K562 (cell line): ENCODE measurements at regions not wholly inside any gene's neighbourhood (a gene's known extent, or its start where the extent isn't known, plus 50 kb on each side); places are given as distances from the start of the nearest gene placed in this dataset.
A peak's percentile ranks its signal among the peaks of the same experiment; 100 is the strongest.

Experiments
- ATAC-seq: fragments of 200-7000 bp; cut with Tn5 transposase; 3 replicates; pipeline ENCODE4 v1.9.1; 2020; ENCODE audit warnings: moderate library complexity
- BruUV-seq: library from RNA; stranded (reverse); fragments of 400-500 nt; replicated peaks from 2 replicates; lab custom pipeline; 2021; lab: Mats Ljungman, UMichigan
- CTCF ChIA-PET: fragments of 300-600 bp; formaldehyde crosslinking; extraction: SDS; loops from one replicate; lab custom pipeline; 2021; ENCODE audit warnings: low intra/inter-chr PET ratio; lab: Yijun Ruan, JAX
- POLR2A ChIA-PET: fragments of 300-600, 350-650 bp; sonication (Branson Sonifier 250); formaldehyde crosslinking; extraction: SDS; loops from one replicate; lab custom pipeline; 2021; ENCODE audit warnings: antibody characterized with exemption, inconsistent platforms; lab: Yijun Ruan, JAX
- DNase-seq, 4 experiments: peaks; one replicate each; pipeline versions ENCODE4 v3.0.0 to v3.0.0-alpha.2; 2011 to 2018; ENCODE audit warnings: low spot score in 3 of 4, mixed read lengths in 3 of 4; ENCODE audit errors: extremely low read depth in 1 of 4
- FAIRE-seq: peaks from 2 replicates; lab custom pipeline; 2011; peaks lifted over from hg19 to GRCh38; lab: Jason Lieb, UNC
- H2AFZ ChIP-seq: 2 replicates; pipeline ENCODE4 v1.6.0; 2011; ENCODE audit warnings: low read depth, low read length, control low read depth, inconsistent platforms
- H3K27ac ChIP-seq: fragments of 200-600 bp; 3 replicates; pipeline ENCODE4 v1.8.0; 2011; ENCODE audit warnings: low read depth, mild to moderate bottlenecking, control low read depth, inconsistent platforms, low read length, moderate library complexity, mixed read lengths; ENCODE audit errors: extremely low read depth
- H3K27me3 ChIP-seq, 2 experiments: fragments of 300-600 bp in 1 of 2; 2 replicates in 1 of 2; 3 replicates in 1 of 2; pipeline versions ENCODE4 v1.6.0 to v1.8.0; 2011; ENCODE audit warnings: inconsistent platforms in 2 of 2, low read length in 2 of 2, mild to moderate bottlenecking in 1 of 2, mixed read lengths in 1 of 2, moderate library complexity in 1 of 2; ENCODE audit not compliant: control insufficient read depth in 2 of 2, insufficient read depth in 2 of 2
- H3K36me3 ChIP-seq: fragments of 300-600 bp; 3 replicates; pipeline ENCODE4 v1.8.0; 2011; ENCODE audit warnings: mild to moderate bottlenecking, low read length, inconsistent platforms; ENCODE audit not compliant: control insufficient read depth, insufficient read depth
- H3K4me1 ChIP-seq, 2 experiments: fragments of 200-600 bp in 1 of 2; replicated peaks in 1 of 2; 2 replicates in 1 of 2; 3 replicates in 1 of 2; pipeline versions ENCODE4 v1.5.1 to v1.8.0; 2011; ENCODE audit warnings: inconsistent platforms in 2 of 2, low read length in 2 of 2, mild to moderate bottlenecking in 1 of 2, mixed read lengths in 1 of 2, moderate library complexity in 1 of 2; ENCODE audit not compliant: control insufficient read depth in 2 of 2, insufficient read depth in 2 of 2
- H3K4me2 ChIP-seq: 2 replicates; pipeline ENCODE4 v1.6.1; 2011; ENCODE audit warnings: low read length, control low read depth, inconsistent platforms, mixed read lengths; ENCODE audit not compliant: insufficient read depth
- H3K4me3 ChIP-seq: fragments of 200-600 bp; sonication (generic), shearing (Covaris generic); 2 replicates; pipeline ENCODE4 v1.5.1; 2016; ENCODE audit warnings: control low read depth, inconsistent platforms
- H3K79me2 ChIP-seq: fragments of 200-600 bp; 3 replicates; pipeline ENCODE4 v1.8.0; 2011; ENCODE audit warnings: low read length, inconsistent platforms; ENCODE audit not compliant: control insufficient read depth, insufficient read depth
- H3K9ac ChIP-seq, 2 experiments: 2 replicates each; pipeline versions ENCODE4 v1.6.0 to v1.6.1; 2011; ENCODE audit warnings: low read depth in 2 of 2, low read length in 2 of 2, control low read depth in 1 of 2, inconsistent platforms in 1 of 2, mild to moderate bottlenecking in 1 of 2, mixed read lengths in 1 of 2; ENCODE audit not compliant: insufficient read depth in 1 of 2
- H3K9me1 ChIP-seq: one replicate; pipeline ENCODE4 v1.6.0; 2011; ENCODE audit warnings: inconsistent platforms, mild to moderate bottlenecking, low read length, moderate library complexity; ENCODE audit not compliant: control insufficient read depth, insufficient read depth
- H3K9me3 ChIP-seq: replicated peaks from 2 replicates; pipeline ENCODE4 v1.5.1; 2011; ENCODE audit warnings: low read depth, low read length, inconsistent platforms; ENCODE audit not compliant: control insufficient read depth, insufficient read depth
- H4K20me1 ChIP-seq: replicated peaks from 2 replicates; pipeline ENCODE4 v1.6.1; 2011; ENCODE audit warnings: low read length, inconsistent platforms, mixed read lengths; ENCODE audit not compliant: control insufficient read depth, insufficient read depth
- ARNT ChIP-seq, 2 experiments: fragments of 450-650 bp; IDR thresholded peaks; 2 replicates each; pipeline ENCODE4 v1.6.1; 2016; ENCODE audit warnings: mild to moderate bottlenecking in 1 of 2
- C11orf30 ChIP-seq: fragments of 450-650 bp; IDR thresholded peaks from 2 replicates; pipeline ENCODE4 v1.6.1; 2016; ENCODE audit warnings: low read depth, mild to moderate bottlenecking
- CSDE1 ChIP-seq, 2 experiments: fragments of 450-650 bp; IDR thresholded peaks; 2 replicates each; pipeline ENCODE4 v1.6.1; 2016; ENCODE audit warnings: mild to moderate bottlenecking in 1 of 2
- E2F6 ChIP-seq, 2 experiments: IDR thresholded peaks; 2 replicates each; pipeline ENCODE4 v1.6.1; 2011; ENCODE audit warnings: borderline replicate concordance in 1 of 2, control low read depth in 1 of 2, low read depth in 1 of 2, low read length in 1 of 2, mild to moderate bottlenecking in 1 of 2, mixed read lengths in 1 of 2, moderate library complexity in 1 of 2; ENCODE audit not compliant: insufficient read depth in 1 of 2, insufficient read length in 1 of 2, poor library complexity in 1 of 2, severe bottlenecking in 1 of 2; ENCODE audit errors: extremely low read depth in 1 of 2
- ELK3 ChIP-seq: fragments of 450-650 bp; formaldehyde crosslinking; IDR thresholded peaks from 2 replicates; pipeline ENCODE4 v1.4.0; 2020; ENCODE audit warnings: mild to moderate bottlenecking
- FOS ChIP-seq: IDR thresholded peaks from 3 replicates; pipeline ENCODE4 v1.6.1; 2011; ENCODE audit not compliant: insufficient read length; ENCODE audit errors: extremely low read depth
- MTA1 ChIP-seq: fragments of 450-650 bp; IDR thresholded peaks from 2 replicates; pipeline ENCODE4 v1.6.1; 2017; ENCODE audit warnings: borderline replicate concordance
- NRF1 ChIP-seq, 2 experiments: fragments of 450-650 bp; IDR thresholded peaks in 1 of 2; conservative IDR thresholded peaks in 1 of 2; 2 replicates each; pipeline ENCODE4 v1.6.1; 2014; ENCODE audit warnings: mild to moderate bottlenecking in 2 of 2
- TCF7 ChIP-seq: sonication (generic); IDR thresholded peaks from 2 replicates; pipeline ENCODE4 v1.6.1; 2016; ENCODE audit warnings: antibody characterized with exemption, borderline replicate concordance
- ZNF551 ChIP-seq: fragments of 250-450 bp; sonication (Bioruptor Pico); IDR thresholded peaks from 2 replicates; pipeline ENCODE4 v1.5.0; 2021; ENCODE audit warnings: mild to moderate bottlenecking, moderate library complexity
- ZNF695 ChIP-seq: fragments of 450-650 bp; formaldehyde crosslinking; IDR thresholded peaks from 2 replicates; pipeline ENCODE4 v1.4.0; 2020; ENCODE audit warnings: mild to moderate bottlenecking, moderate library complexity
- ZNF77 ChIP-seq: fragments of 250-450 bp; sonication (Bioruptor Pico); IDR thresholded peaks from 2 replicates; pipeline ENCODE4 v1.5.0; 2020
- WGBS: fragments of 100-300 bp; shearing (Covaris generic); methylation state at CpG from one replicate; pipeline ENCODE4 v1.1.6; 2016; ENCODE audit warnings: low coverage, mixed read lengths; ENCODE audit not compliant: insufficient coverage; ENCODE audit errors: missing lambda C conversion rate; 5-methylcytosine and 5-hydroxymethylcytosine counted together
- in situ Hi-C: fragments of 300-500 bp; cut with MboI; formaldehyde crosslinking; loops from 4 replicates; pipeline ENCODE4 v1.15.0; 2018; ENCODE audit warnings: inconsistent platforms, mixed read lengths
- intact Hi-C: fragments of 100-400 bp; cut with micrococcal nuclease; formaldehyde crosslinking; loops from 2 replicates; pipeline ENCODE4 v1.14.2; 2022

- TF ChIP-seq MTA1 (no peak), C11orf30 (peak; percentile 85), TCF7 (no peak)
- TF ChIP-seq, all 486 proteins: peak for 5
Measured at GRCh38 chr21:35703704-35704103, 356.6 kb downstream of the SETD4 start (continued).

GRCh38 chr21:35699361-35699760 is 361.0 kb downstream of the SETD4 start:
- no peaks in the 10 kb centered on the region for H3K9me3 ChIP-seq
- no peak for ATAC-seq
- no peaks in the 10 kb centered on the region for H3K79me2 ChIP-seq
- no peaks in the 10 kb centered on the region for H3K36me3 ChIP-seq
- no peak overlapping the region for H2AFZ ChIP-seq
- WGBS: 0% methylated on average over 3 of the region's 3 CpGs
- H3K4me1 ChIP-seq: no peaks in the 10 kb centered on the region; a peak in 2 of 5 replicates
- H3K9me1 ChIP-seq: peaks cover 3% of the 10 kb centered on the region
- no peak for FAIRE-seq
- no peak overlapping the region for H3K4me2 ChIP-seq
- no peak overlapping the region for H3K9ac ChIP-seq
- peaks cover 12 to 25% of the 10 kb centered on the region in 2 experiments for H3K27me3 ChIP-seq
- TF ChIP-seq ELK3 (CRISPR knock-in tag) (no peak), ZNF77 (CRISPR knock-in tag) (no peak), NRF1 (conservative IDR thresholded peaks at IDR 0.05 in 1 of 2, IDR thresholded peaks at IDR 0.05 in 1 of 2) (no peak), ZNF695 (CRISPR knock-in tag) (no peak), ARNT (IDR thresholded peaks at IDR 0.05) (no peak), FOS (no peak), E2F6 (IDR thresholded peaks at IDR 0.05; ENCODE audit: borderline replicate concordance in 1 of 2, extremely low read depth in 1 of 2, insufficient read depth in 1 of 2, insufficient read length in 1 of 2, low read depth in 1 of 2, low read length in 1 of 2, poor library complexity in 1 of 2, severe bottlenecking in 1 of 2) (no peak), CSDE1 (IDR thresholded peaks at IDR 0.05) (no peak), ZNF551 (no peak)
- in situ Hi-C loops (no loop called here), intact Hi-C loops (no loop called here)
- CTCF ChIA-PET: no interaction called here
- no TSS peak for BruUV-seq
- no peak for DNase-seq
- H4K20me1 ChIP-seq: no peaks in the 10 kb centered on the region
- H3K4me3 ChIP-seq: no peak overlapping the region
- POLR2A ChIA-PET: no interaction called here
- no peak overlapping the region for H3K27ac ChIP-seq
